ENCODE measurements at regions not wholly inside any gene's neighbourhood (a gene's known extent, or its start where the extent isn't known, plus 50 kb on each side); places are given as distances from the start of the nearest gene placed in this dataset.

GRCh38 chr10:33396938-33397337, 62.5 kb upstream of the NRP1 start:
- no peak for TF ChIP-seq CTCF (IDR thresholded peaks at IDR 0.05)
- TF ChIP-seq POLR2A (IDR thresholded peaks at IDR 0.05) = no peak
